ENCODE measurements at regions not wholly inside any gene's neighbourhood (a gene's known extent, or its start where the extent isn't known, plus 50 kb on each side); places are given as distances from the start of the nearest gene placed in this dataset.

DNA sequence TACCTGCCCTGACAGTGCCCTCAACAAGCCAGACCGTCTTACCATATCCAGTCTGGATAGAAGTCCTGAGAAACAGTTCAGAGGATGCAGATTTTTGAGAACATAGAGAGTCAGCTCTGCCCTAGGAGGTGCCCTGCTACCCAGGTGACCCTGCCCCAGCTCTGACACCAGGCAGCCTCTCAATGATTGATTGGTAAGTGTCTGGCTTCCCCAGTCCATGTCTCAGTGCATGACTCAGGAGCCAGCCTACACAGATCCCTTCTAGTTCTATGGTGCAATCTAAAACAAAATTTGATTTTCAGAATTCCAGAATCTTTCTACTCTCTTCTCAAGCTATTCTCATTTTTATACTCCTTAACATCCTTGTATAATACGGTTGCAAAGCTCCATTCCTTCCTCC is 292.1 kb downstream of the VPS13C start:
- TF ChIP-seq CTCF (IDR thresholded peaks at IDR 0.05): no peak

DNA sequence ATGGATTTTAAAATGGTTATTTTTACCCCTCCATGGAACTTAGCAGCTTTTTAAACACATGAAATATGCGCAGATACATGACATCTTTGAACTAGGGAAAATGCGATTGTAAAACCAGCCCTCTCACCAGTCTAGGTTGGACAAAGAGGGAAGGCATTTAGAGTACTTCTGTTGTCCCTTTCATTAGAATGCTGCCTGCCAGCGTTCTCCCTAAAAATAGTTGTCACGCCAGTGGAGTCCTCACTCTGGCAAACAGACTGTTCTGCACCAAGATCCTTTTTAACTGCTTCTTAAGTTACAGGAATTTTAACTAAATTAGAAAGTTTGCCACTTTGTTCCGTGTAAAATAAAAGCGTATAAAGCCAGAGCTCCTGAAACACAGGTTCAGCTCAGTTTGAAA is 295.3 kb downstream of the VPS13C start:
- TF ChIP-seq CTCF (IDR thresholded peaks at IDR 0.05): no peak

DNA sequence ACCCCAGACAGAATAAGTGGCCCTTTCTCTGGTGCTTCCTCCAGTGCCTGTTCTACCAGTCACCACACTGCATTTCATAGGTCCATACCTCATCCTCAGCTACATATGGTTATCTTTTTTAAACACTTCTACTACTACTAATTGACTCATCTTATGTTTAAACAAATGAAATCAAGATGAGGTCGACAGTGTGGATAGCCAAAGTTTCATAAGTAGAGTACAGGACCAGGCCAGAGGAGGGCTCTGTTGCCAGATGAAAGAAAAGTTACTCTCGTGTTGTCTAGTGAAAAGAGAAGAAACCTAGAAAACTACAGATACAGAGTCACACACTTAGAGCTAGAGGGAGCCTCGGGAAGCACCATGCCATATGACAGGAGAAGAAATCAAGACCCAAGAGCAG is 296.1 kb downstream of the VPS13C start:
- TF ChIP-seq CTCF (IDR thresholded peaks at IDR 0.05): no peak

DNA sequence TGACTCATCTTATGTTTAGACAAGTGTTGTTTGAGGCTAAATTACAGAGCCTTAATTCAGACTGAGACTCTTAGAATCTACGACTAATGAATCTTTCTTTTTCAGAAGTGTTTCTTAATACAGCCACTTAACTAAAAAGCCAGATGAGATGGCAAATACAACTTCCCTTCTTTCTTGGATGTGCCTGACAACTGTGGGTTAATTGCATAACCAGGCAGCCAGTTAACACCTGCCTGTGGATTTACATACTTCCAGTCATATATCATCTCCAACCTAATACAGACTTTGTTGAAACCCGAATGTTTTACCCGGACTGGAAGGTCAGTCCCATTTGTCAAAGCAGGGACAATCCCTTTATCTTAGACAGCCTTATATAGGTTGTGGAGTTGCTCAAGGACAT is 297.6 kb downstream of the VPS13C start:
- no peak for TF ChIP-seq CTCF (IDR thresholded peaks at IDR 0.05)

- TF ChIP-seq CTCF (IDR thresholded peaks at IDR 0.05): no peak
These were observed 300.6 kb downstream of the VPS13C start for GRCh38 chr15:61759639-61760038.

DNA sequence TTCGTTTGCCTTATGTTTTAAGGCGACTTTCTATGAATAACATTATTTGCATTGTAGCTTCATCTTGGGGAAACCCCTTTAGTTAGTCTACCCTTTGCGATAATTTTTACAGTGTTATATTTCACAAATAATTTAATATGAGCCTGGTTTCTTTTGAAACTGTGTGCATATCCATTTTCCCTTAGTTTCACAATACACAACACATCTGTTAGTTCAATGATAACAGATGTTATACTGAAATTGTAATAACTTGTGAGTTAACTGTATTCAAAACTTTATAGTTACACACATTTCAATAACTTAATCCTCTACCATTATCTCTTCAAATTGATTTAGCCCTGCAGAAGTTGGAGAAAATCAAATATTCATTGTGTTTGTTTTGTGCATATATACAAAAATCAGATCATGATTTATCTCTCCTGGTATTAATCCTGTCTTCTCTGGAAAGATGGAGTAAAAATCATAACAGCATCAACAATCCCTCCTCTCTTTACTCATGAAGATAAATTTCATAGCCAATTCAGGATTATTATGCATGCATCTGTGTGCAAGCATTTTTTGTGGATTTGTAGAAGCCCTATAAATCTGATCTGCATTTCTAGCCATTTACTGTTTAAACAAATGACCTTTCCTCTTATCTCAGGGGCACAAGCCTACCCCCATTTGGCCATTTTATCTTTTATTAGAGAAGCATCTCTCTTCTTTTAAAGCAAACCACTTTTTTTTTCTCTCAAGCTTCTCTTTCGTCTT is 304.0 kb downstream of the VPS13C start:
- TF ChIP-seq CTCF (IDR thresholded peaks at IDR 0.05): no peak

DNA sequence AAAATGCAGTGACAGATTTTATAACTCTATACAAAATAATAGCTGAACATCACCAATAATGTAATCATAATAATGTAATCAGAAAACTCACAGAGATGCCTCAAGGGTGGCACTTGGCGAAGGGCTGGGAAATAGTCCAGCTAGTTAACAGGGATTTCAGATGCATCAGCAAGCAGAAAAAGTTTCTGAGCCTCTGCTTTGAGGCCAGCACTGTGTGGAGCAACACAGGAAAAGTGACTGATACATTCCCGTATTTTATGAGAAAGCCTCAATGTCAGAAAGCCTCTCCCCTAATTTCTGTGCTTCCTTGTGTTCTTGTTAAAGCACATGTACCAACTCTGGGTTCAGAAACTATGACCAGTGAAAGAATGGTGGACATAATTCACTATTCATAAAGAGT is 304.8 kb downstream of the VPS13C start:
- TF ChIP-seq CTCF (IDR thresholded peaks at IDR 0.05): no peak

All from LNCAP (cell line).